Breast epithelium (tissue), 3 donors: ENCODE measurements at regions not wholly inside any gene's neighbourhood (a gene's known extent, or its start where the extent isn't known, plus 50 kb on each side); places are given as distances from the start of the nearest gene placed in this dataset.
"Not testable (repeated sequence)": the region's sequence is repeated elsewhere in the genome, so short reads cannot be mapped to it uniquely, and the experiment has no call there.

Experiments used
- POLR2A ChIP-seq: fragments of 450-650 bp; IDR thresholded peaks from one replicate; pipeline ENCODE4 v1.6.1; 2016; ENCODE audit warnings: antibody characterized with exemption, mild to moderate bottlenecking, moderate library complexity
- POLR2AphosphoS5 ChIP-seq, 3 donors: sonication (generic); formaldehyde crosslinking; IDR thresholded peaks; one replicate each; pipeline ENCODE4 v1.6.1; 2017; ENCODE audit warnings: antibody characterized with exemption in 3 of 3
- TF ChIP-seq, protein P1 (sequence below), 3 donors: fragments of 450-650 bp; IDR thresholded peaks; one replicate each; pipeline ENCODE4 v1.5.1; 2016 to 2017; ENCODE audit warnings: antibody characterized with exemption in 3 of 3, mild to moderate bottlenecking in 3 of 3, moderate library complexity in 3 of 3

DNA sequence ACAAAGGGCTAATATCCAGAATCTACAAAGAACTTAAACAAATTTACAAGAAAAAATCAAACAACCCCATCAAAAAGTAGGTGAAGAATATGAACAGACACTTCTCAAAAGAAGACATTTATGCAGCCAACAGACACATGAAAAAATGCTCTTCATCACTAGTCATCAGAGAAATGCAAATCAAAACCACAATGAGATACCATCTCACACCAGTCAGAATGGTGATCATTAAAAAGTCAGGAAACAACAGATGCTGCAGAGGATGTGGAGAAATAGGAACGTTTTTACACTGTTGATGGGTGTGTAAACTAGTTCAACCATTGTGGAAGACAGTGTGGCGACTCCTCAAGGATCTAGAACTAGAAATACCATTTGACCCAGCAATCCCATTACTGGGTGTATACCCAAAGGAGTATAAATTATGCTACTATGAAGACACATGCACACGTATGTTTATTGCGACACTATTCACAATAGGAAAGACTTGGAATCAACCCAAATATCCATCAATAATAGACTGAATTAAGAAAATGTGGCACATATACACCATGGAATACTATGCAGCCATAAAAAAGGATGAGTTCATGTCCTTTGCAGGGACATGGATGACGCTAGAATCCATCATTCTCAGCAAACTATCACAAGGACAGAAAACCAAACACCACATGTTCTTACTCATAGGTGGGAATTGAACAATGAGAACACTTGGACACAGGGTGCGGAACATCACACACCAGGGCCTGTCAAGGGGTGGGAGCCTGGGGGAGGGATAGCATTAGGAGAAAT, 241.5 kb downstream of the KCNRG start:
- TF ChIP-seq, protein P1, sequence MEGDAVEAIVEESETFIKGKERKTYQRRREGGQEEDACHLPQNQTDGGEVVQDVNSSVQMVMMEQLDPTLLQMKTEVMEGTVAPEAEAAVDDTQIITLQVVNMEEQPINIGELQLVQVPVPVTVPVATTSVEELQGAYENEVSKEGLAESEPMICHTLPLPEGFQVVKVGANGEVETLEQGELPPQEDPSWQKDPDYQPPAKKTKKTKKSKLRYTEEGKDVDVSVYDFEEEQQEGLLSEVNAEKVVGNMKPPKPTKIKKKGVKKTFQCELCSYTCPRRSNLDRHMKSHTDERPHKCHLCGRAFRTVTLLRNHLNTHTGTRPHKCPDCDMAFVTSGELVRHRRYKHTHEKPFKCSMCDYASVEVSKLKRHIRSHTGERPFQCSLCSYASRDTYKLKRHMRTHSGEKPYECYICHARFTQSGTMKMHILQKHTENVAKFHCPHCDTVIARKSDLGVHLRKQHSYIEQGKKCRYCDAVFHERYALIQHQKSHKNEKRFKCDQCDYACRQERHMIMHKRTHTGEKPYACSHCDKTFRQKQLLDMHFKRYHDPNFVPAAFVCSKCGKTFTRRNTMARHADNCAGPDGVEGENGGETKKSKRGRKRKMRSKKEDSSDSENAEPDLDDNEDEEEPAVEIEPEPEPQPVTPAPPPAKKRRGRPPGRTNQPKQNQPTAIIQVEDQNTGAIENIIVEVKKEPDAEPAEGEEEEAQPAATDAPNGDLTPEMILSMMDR (IDR thresholded peaks at IDR 0.05), result not testable (repeated sequence)
- not testable (repeated sequence) for TF ChIP-seq POLR2AphosphoS5 (IDR thresholded peaks at IDR 0.05); POLR2A
